SK-N-SH treated with all-trans-retinoic acid at 6 μM for 48 hours (cell line): ENCODE measurements at regions not wholly inside any gene's neighbourhood (a gene's known extent, or its start where the extent isn't known, plus 50 kb on each side); places are given as distances from the start of the nearest gene placed in this dataset.

Source experiments
- ATAC-seq: fragments of 200-7000 bp; cut with Tn5 transposase; 3 replicates; pipeline ENCODE4 v1.9.1; 2020; ENCODE audit warnings: mild to moderate bottlenecking, moderate library complexity
- ARNTL ChIP-seq: fragments of 450-650 bp; formaldehyde crosslinking; IDR thresholded peaks from 2 replicates; pipeline ENCODE4 v1.5.0; 2020; ENCODE audit warnings: low read depth, mild to moderate bottlenecking, moderate library complexity, borderline replicate concordance
- BACH2 ChIP-seq: fragments of 250-450 bp; sonication (Bioruptor Pico); IDR thresholded peaks from 2 replicates; pipeline ENCODE4 v1.9.0; 2021; ENCODE audit warnings: mild to moderate bottlenecking, borderline replicate concordance
- CSDC2 ChIP-seq: fragments of 250-450 bp; sonication (Bioruptor Pico); IDR thresholded peaks from 2 replicates; pipeline ENCODE4 v1.5.0; 2020; ENCODE audit warnings: mild to moderate bottlenecking, moderate library complexity
- CSRNP3 ChIP-seq: fragments of 250-450 bp; sonication (Bioruptor Pico); IDR thresholded peaks from 2 replicates; pipeline ENCODE4 v1.5.1; 2021; ENCODE audit warnings: mild to moderate bottlenecking, moderate library complexity
- ESRRG ChIP-seq: fragments of 250-450 bp; sonication (Bioruptor Pico); IDR thresholded peaks from 2 replicates; pipeline ENCODE4 v1.6.1; 2021; ENCODE audit warnings: mild to moderate bottlenecking
- GLIS3 ChIP-seq: fragments of 250-450 bp; sonication (Bioruptor Pico); IDR thresholded peaks from 2 replicates; pipeline ENCODE4 v1.5.0; 2020; ENCODE audit warnings: mild to moderate bottlenecking, moderate library complexity
- ISL1 ChIP-seq: fragments of 250-450 bp; sonication (Bioruptor Pico); IDR thresholded peaks from 2 replicates; pipeline ENCODE4 v2.1.2; 2022; ENCODE audit warnings: mild to moderate bottlenecking, moderate library complexity
- OSR1 ChIP-seq: fragments of 250-450 bp; sonication (Bioruptor Pico); IDR thresholded peaks from 2 replicates; pipeline ENCODE4 v1.8.0; 2022; ENCODE audit warnings: moderate library complexity, mild to moderate bottlenecking, inconsistent platforms
- PATZ1 ChIP-seq: fragments of 250-450 bp; sonication (Bioruptor Pico); IDR thresholded peaks from 2 replicates; pipeline ENCODE4 v1.8.0; 2020; ENCODE audit warnings: mild to moderate bottlenecking, moderate library complexity, borderline replicate concordance
- PPARA ChIP-seq: fragments of 250-450 bp; sonication (Bioruptor Pico); IDR thresholded peaks from 2 replicates; pipeline ENCODE4 v1.5.0; 2020; ENCODE audit warnings: mild to moderate bottlenecking, borderline replicate concordance
- RARB ChIP-seq: fragments of 250-450 bp; sonication (Bioruptor Pico); IDR thresholded peaks from 2 replicates; pipeline ENCODE4 v1.8.0; 2021; ENCODE audit warnings: mild to moderate bottlenecking, moderate library complexity
- SNAI2 ChIP-seq: fragments of 250-450 bp; sonication (Bioruptor Pico); IDR thresholded peaks from 2 replicates; pipeline ENCODE4 v1.5.0; 2020; ENCODE audit warnings: mild to moderate bottlenecking, moderate library complexity
- TCF4 ChIP-seq: fragments of 250-450 bp; sonication (Bioruptor Pico); IDR thresholded peaks from 2 replicates; pipeline ENCODE4 v1.8.0; 2021; ENCODE audit warnings: mild to moderate bottlenecking, moderate library complexity, borderline replicate concordance
- TOX ChIP-seq: fragments of 250-450 bp; sonication (Bioruptor Pico); IDR thresholded peaks from 2 replicates; pipeline ENCODE4 v1.8.0; 2021; ENCODE audit warnings: mild to moderate bottlenecking, moderate library complexity, borderline replicate concordance
- TSHZ2 ChIP-seq: fragments of 250-450 bp; sonication (Bioruptor Pico); IDR thresholded peaks from 2 replicates; pipeline ENCODE4 v1.5.0; 2020; ENCODE audit warnings: mild to moderate bottlenecking, moderate library complexity
- ZC3H10 ChIP-seq: fragments of 250-450 bp; sonication (Bioruptor Pico); IDR thresholded peaks from 2 replicates; pipeline ENCODE4 v1.5.1; 2021; ENCODE audit warnings: mild to moderate bottlenecking, moderate library complexity
- ZFP3 ChIP-seq: fragments of 250-450 bp; sonication (Bioruptor Pico); IDR thresholded peaks from 2 replicates; pipeline ENCODE4 v1.5.0; 2020; ENCODE audit warnings: mild to moderate bottlenecking, moderate library complexity
- ZFP30 ChIP-seq: fragments of 450-650 bp; formaldehyde crosslinking; IDR thresholded peaks from 2 replicates; pipeline ENCODE4 v1.5.0; 2022; ENCODE audit warnings: mild to moderate bottlenecking, moderate library complexity
- ZNF565 ChIP-seq: fragments of 450-650 bp; formaldehyde crosslinking; conservative IDR thresholded peaks from 2 replicates; pipeline ENCODE4 v1.5.0; 2020; ENCODE audit warnings: low read depth, mild to moderate bottlenecking, moderate library complexity
- ZNF70 ChIP-seq: fragments of 450-650 bp; formaldehyde crosslinking; IDR thresholded peaks from 2 replicates; pipeline ENCODE4 v1.5.0; 2020; ENCODE audit warnings: mild to moderate bottlenecking, moderate library complexity
- ZNF8 ChIP-seq: fragments of 450-650 bp; formaldehyde crosslinking; IDR thresholded peaks from 2 replicates; pipeline ENCODE4 v1.5.0; 2020; ENCODE audit warnings: mild to moderate bottlenecking, moderate library complexity
- TF ChIP-seq, protein P1 (sequence below): fragments of 250-450 bp; sonication (Bioruptor Pico); IDR thresholded peaks from 2 replicates; pipeline ENCODE4 v1.5.1; 2020; ENCODE audit warnings: low read depth, mild to moderate bottlenecking, moderate library complexity

DNA sequence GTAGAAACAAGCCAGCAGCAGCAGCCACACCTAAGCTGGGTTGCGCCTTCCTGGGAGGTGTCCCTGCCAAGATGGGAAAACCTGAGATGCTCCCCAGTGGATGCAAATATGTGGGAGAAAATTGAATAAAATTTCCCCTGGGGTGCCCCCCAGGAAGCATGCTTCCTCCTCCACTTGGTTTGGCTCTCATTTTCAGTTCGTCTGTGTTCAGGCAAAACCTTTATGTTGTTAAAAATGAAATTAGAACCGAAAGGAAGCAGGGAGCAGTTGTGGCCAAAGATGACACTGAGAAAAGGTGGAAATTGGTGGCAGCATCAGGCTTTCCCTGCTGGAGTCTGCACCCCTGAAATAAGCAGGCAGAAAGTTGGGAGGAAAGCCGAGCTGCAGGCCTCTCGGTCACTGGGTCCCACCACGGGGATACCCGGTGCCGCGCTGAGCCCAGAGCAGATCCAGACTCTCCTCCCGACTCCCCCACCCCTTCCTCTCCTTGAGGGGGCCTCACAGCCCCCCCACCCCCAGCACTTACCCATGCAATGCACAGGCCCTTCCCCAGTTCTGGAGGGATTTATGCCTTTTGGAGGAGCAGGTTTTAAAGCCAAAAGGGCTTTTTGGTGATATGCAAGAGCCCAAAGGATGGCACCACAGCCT is 267.7 kb upstream of the SPRED2 start:
- ATAC-seq = no peak
- TF ChIP-seq ZC3H10 (CRISPR knock-in tag) (no peak), ZNF565 (CRISPR knock-in tag) (no peak), ISL1 (CRISPR knock-in tag) (no peak), ARNTL (no peak), TSHZ2 (CRISPR knock-in tag) (no peak), CSRNP3 (CRISPR knock-in tag) (no peak), BACH2 (CRISPR knock-in tag) (no peak), ESRRG (CRISPR knock-in tag) (no peak), SNAI2 (CRISPR knock-in tag) (no peak), PPARA (CRISPR knock-in tag) (no peak), RARB (no peak), GLIS3 (CRISPR knock-in tag) (no peak), TCF4 (CRISPR knock-in tag) (no peak), PATZ1 (no peak), ZNF70 (CRISPR knock-in tag) (no peak), CSDC2 (no peak), ZFP30 (CRISPR knock-in tag) (no peak), ZFP3 (no peak), OSR1 (CRISPR knock-in tag) (no peak)
- TF ChIP-seq, protein P1, sequence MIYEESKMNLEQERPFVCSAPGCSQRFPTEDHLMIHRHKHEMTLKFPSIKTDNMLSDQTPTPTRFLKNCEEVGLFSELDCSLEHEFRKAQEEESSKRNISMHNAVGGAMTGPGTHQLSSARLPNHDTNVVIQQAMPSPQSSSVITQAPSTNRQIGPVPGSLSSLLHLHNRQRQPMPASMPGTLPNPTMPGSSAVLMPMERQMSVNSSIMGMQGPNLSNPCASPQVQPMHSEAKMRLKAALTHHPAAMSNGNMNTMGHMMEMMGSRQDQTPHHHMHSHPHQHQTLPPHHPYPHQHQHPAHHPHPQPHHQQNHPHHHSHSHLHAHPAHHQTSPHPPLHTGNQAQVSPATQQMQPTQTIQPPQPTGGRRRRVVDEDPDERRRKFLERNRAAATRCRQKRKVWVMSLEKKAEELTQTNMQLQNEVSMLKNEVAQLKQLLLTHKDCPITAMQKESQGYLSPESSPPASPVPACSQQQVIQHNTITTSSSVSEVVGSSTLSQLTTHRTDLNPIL = no peak
- TF ChIP-seq, all 23 proteins: peak for 0

- no peak for ATAC-seq
- TF ChIP-seq TSHZ2 (CRISPR knock-in tag) = no peak
- TF ChIP-seq PATZ1 = no peak
- TF ChIP-seq ISL1 (CRISPR knock-in tag) = no peak
- TF ChIP-seq TCF4 (CRISPR knock-in tag) = no peak
- TF ChIP-seq ZFP30 (CRISPR knock-in tag) = no peak
- no peak for TF ChIP-seq SNAI2 (CRISPR knock-in tag)
- TF ChIP-seq TOX (CRISPR knock-in tag) = no peak
- no peak for TF ChIP-seq BACH2 (CRISPR knock-in tag)
- no peak for TF ChIP-seq CSRNP3 (CRISPR knock-in tag)
- no peak for TF ChIP-seq GLIS3 (CRISPR knock-in tag)
- no peak for TF ChIP-seq ESRRG (CRISPR knock-in tag)
- no peak for TF ChIP-seq ARNTL
- TF ChIP-seq RARB = no peak
- TF ChIP-seq OSR1 (CRISPR knock-in tag) = no peak
- TF ChIP-seq ZFP3 = no peak
- no peak for TF ChIP-seq ZNF8
- TF ChIP-seq PPARA (CRISPR knock-in tag) = no peak
- TF ChIP-seq ZC3H10 (CRISPR knock-in tag) = no peak
- TF ChIP-seq, protein P1 = no peak
These were observed 259.4 kb upstream of the SPRED2 start for GRCh38 chr2:65691816-65692215.
